ENCODE measurements at regions not wholly inside any gene's neighbourhood (a gene's known extent, or its start where the extent isn't known, plus 50 kb on each side); places are given as distances from the start of the nearest gene placed in this dataset.

DNA sequence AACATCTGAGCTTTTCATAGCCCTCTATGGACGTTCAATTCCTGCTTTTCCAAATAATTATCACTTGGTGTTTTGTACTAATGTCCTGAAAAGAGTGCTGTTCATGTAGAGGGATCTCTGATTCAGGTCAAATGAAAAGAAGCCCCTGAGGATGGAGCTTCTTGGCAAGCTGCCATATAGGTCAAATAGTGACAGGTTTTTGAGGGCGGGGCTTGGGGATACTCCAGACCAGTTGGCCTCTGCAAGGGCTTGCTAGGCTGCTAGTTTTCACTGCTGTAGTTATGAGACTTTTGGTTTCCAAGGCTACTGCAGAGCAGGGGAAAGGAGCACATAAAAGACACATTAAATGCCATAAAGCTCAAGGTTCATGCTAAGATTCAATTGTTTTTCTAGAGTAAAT lies 257.2 kb upstream of the CACNA2D1 start:
- TF ChIP-seq, protein P1, sequence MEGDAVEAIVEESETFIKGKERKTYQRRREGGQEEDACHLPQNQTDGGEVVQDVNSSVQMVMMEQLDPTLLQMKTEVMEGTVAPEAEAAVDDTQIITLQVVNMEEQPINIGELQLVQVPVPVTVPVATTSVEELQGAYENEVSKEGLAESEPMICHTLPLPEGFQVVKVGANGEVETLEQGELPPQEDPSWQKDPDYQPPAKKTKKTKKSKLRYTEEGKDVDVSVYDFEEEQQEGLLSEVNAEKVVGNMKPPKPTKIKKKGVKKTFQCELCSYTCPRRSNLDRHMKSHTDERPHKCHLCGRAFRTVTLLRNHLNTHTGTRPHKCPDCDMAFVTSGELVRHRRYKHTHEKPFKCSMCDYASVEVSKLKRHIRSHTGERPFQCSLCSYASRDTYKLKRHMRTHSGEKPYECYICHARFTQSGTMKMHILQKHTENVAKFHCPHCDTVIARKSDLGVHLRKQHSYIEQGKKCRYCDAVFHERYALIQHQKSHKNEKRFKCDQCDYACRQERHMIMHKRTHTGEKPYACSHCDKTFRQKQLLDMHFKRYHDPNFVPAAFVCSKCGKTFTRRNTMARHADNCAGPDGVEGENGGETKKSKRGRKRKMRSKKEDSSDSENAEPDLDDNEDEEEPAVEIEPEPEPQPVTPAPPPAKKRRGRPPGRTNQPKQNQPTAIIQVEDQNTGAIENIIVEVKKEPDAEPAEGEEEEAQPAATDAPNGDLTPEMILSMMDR (conservative IDR thresholded peaks at IDR 0.05; ENCODE audit: low read depth, low read length) = no peak
- TF ChIP-seq POLR2A (IDR thresholded peaks at IDR 0.05; ENCODE audit: low read depth, low read length) = no peak
- TF ChIP-seq, protein P2, sequence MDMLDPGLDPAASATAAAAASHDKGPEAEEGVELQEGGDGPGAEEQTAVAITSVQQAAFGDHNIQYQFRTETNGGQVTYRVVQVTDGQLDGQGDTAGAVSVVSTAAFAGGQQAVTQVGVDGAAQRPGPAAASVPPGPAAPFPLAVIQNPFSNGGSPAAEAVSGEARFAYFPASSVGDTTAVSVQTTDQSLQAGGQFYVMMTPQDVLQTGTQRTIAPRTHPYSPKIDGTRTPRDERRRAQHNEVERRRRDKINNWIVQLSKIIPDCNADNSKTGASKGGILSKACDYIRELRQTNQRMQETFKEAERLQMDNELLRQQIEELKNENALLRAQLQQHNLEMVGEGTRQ (IDR thresholded peaks at IDR 0.05; ENCODE audit: low read depth, low read length) = no peak
- TF ChIP-seq BHLHE40 (IDR thresholded peaks at IDR 0.05; ENCODE audit: low read depth, low read length) = no peak
- no peak for TF ChIP-seq CEBPB (IDR thresholded peaks at IDR 0.05; ENCODE audit: low read depth, low read length)
- TF ChIP-seq, protein P3, sequence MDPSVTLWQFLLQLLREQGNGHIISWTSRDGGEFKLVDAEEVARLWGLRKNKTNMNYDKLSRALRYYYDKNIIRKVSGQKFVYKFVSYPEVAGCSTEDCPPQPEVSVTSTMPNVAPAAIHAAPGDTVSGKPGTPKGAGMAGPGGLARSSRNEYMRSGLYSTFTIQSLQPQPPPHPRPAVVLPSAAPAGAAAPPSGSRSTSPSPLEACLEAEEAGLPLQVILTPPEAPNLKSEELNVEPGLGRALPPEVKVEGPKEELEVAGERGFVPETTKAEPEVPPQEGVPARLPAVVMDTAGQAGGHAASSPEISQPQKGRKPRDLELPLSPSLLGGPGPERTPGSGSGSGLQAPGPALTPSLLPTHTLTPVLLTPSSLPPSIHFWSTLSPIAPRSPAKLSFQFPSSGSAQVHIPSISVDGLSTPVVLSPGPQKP (IDR thresholded peaks at IDR 0.05; ENCODE audit: borderline replicate concordance, low read depth, low read length) = no peak
- TF ChIP-seq RCOR1 (IDR thresholded peaks at IDR 0.05; ENCODE audit: insufficient replicate concordance, low read length) = no peak
- TF ChIP-seq RFX5 (IDR thresholded peaks at IDR 0.05; ENCODE audit: low read depth, low read length) = no peak
- no peak for TF ChIP-seq SMC3 (IDR thresholded peaks at IDR 0.05; ENCODE audit: low read depth, low read length)
- TF ChIP-seq RAD21 (IDR thresholded peaks at IDR 0.05; ENCODE audit: low read length) = no peak
- TF ChIP-seq MAFK (IDR thresholded peaks at IDR 0.05; ENCODE audit: low read depth, low read length) = no peak
- TF ChIP-seq MAZ (IDR thresholded peaks at IDR 0.05; ENCODE audit: borderline replicate concordance, low read depth, low read length) = no peak
- TF ChIP-seq CHD1 (IDR thresholded peaks at IDR 0.05; ENCODE audit: low read depth, low read length) = no peak
